ENCODE measurements at regions not wholly inside any gene's neighbourhood (a gene's known extent, or its start where the extent isn't known, plus 50 kb on each side); places are given as distances from the start of the nearest gene placed in this dataset.

DNA sequence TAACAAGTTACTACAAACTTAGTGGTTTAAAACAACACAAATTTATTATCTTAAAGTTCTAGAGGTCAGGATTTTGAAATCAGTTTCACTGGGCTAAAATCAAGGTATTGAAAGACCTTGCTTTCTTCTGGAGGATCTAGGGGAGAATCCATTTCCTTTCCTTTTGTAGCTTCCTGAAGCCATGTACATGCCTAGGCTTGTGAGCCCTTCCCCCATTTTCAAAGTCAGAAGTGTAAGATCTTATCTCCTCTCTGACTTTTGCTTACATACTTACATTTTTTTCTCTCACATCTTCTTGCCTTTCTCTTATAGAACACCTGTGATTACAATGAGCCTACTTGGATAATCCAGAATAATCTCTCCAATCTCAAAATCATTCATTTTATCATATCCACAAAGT, 78.7 kb upstream of the MBOAT2 start:
- ChIA-PET CTCF (interaction anchor here (1.0 kb wide), 1 partner anchor 62 kb away, joined by 3 read pairs; no protein-coding TSS in a partner anchor), POLR2A (interaction anchor here (1.9 kb wide), 1 partner anchor 11 kb away, joined by 8 read pairs; no protein-coding TSS in a partner anchor)
- Mint-ChIP-seq H3K4me3 (ENCODE audit: unreplicated experiment) (no peak overlapping the region), H3K9me3 (ENCODE audit: unreplicated experiment) (peaks cover 8% of the 10 kb centered on the region), H3K27ac (ENCODE audit: low read depth, unreplicated experiment) (no peak overlapping the region), H3K27me3 (ENCODE audit: insufficient read depth, unreplicated experiment) (no peaks in the 10 kb centered on the region), H3K36me3 (ENCODE audit: insufficient read depth, unreplicated experiment) (peaks cover 6% of the 10 kb centered on the region), H3K4me1 (ENCODE audit: insufficient read depth, unreplicated experiment) (peaks cover 5% of the 10 kb centered on the region)
- TF ChIP-seq, protein P1, sequence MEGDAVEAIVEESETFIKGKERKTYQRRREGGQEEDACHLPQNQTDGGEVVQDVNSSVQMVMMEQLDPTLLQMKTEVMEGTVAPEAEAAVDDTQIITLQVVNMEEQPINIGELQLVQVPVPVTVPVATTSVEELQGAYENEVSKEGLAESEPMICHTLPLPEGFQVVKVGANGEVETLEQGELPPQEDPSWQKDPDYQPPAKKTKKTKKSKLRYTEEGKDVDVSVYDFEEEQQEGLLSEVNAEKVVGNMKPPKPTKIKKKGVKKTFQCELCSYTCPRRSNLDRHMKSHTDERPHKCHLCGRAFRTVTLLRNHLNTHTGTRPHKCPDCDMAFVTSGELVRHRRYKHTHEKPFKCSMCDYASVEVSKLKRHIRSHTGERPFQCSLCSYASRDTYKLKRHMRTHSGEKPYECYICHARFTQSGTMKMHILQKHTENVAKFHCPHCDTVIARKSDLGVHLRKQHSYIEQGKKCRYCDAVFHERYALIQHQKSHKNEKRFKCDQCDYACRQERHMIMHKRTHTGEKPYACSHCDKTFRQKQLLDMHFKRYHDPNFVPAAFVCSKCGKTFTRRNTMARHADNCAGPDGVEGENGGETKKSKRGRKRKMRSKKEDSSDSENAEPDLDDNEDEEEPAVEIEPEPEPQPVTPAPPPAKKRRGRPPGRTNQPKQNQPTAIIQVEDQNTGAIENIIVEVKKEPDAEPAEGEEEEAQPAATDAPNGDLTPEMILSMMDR (IDR thresholded peaks at IDR 0.05; ENCODE audit: unreplicated experiment), result no peak
- no TSS peak for BruUV-seq (replicated peaks)
- intact Hi-C loops (cut with micrococcal nuclease), result no loop called here
- DNase-seq (ENCODE audit: unreplicated experiment), result no peak

DNA sequence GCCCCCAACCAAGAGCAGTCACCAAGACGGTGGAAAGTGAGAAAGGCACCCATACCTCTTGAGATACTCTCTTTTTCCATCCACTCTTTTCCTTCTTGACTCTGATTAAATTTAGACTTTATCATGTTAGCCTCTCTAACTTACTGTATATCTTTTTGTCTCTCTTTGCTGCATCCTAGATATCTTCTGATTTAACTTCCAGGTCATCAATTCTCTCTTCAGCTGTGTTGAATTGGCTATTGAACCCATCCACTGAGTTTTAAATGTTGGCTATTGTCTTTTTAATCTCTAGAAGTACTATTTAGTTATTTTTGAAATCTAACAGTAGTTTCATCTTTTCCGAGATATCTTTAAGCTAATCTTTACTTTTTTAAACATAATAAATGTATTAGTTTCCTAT, 78.3 kb upstream of the MBOAT2 start:
- peaks cover 5% of the 10 kb centered on the region for H3K4me1 Mint-ChIP-seq (ENCODE audit: insufficient read depth, unreplicated experiment)
- CTCF ChIA-PET, result interaction anchor here (1.0 kb wide), 1 partner anchor 22 kb away, joined by 6 read pairs; no protein-coding TSS in a partner anchor
- H3K36me3 Mint-ChIP-seq (ENCODE audit: insufficient read depth, unreplicated experiment), result peaks cover 6% of the 10 kb centered on the region
- POLR2A ChIA-PET, result interaction anchor here (1.9 kb wide), 1 partner anchor 11 kb away, joined by 8 read pairs; no protein-coding TSS in a partner anchor
- BruUV-seq (replicated peaks), result no TSS peak
- TF ChIP-seq, protein P1 (IDR thresholded peaks at IDR 0.05; ENCODE audit: unreplicated experiment), result no peak
- H3K9me3 Mint-ChIP-seq (ENCODE audit: unreplicated experiment), result peaks cover 8% of the 10 kb centered on the region
- intact Hi-C loops (cut with micrococcal nuclease), result no loop called here
- no peak overlapping the region for H3K27ac Mint-ChIP-seq (ENCODE audit: low read depth, unreplicated experiment)
- H3K4me3 Mint-ChIP-seq (ENCODE audit: unreplicated experiment), result no peak overlapping the region
- no peaks in the 10 kb centered on the region for H3K27me3 Mint-ChIP-seq (ENCODE audit: insufficient read depth, unreplicated experiment)
- DNase-seq (ENCODE audit: unreplicated experiment), result no peak

DNA sequence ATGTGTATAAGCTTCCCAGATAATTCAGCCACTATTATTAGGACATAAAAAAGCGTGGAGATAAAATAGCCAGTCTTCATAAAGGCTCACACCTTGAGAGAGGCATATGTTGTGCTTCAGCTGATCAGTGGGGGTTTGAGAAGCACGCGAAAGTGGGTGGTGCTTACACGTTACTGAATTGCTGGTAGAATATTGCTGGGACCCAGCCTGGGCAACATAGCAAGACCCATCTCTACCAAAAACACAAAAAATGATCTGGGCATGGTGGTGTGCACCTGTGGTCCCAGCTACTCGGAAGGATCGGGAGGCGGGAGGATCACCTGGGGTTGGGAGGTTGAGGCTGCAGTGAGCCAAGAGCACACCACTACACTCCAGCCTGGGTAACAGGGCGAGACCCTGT, 74.9 kb upstream of the MBOAT2 start:
- H3K4me3 Mint-ChIP-seq (ENCODE audit: unreplicated experiment), result no peak overlapping the region
- H3K4me1 Mint-ChIP-seq (ENCODE audit: insufficient read depth, unreplicated experiment), result peaks cover 9% of the 10 kb centered on the region
- peaks cover 6% of the 10 kb centered on the region for H3K36me3 Mint-ChIP-seq (ENCODE audit: insufficient read depth, unreplicated experiment)
- ChIA-PET POLR2A (interaction anchor here (0.6 kb wide), 1 partner anchor 460 kb away, joined by 4 read pairs; no protein-coding TSS in a partner anchor), CTCF (interaction anchor here (0.8 kb wide), 1 partner anchor 25 kb away, joined by 3 read pairs; no protein-coding TSS in a partner anchor)
- no peak for DNase-seq (ENCODE audit: unreplicated experiment)
- TF ChIP-seq, protein P1 (IDR thresholded peaks at IDR 0.05; ENCODE audit: unreplicated experiment), result no peak
- no peaks in the 10 kb centered on the region for H3K27me3 Mint-ChIP-seq (ENCODE audit: insufficient read depth, unreplicated experiment)
- H3K27ac Mint-ChIP-seq (ENCODE audit: low read depth, unreplicated experiment), result no peak overlapping the region
- no TSS peak for BruUV-seq (replicated peaks)
- intact Hi-C loops (cut with micrococcal nuclease), result no loop called here
- peaks cover 8% of the 10 kb centered on the region for H3K9me3 Mint-ChIP-seq (ENCODE audit: unreplicated experiment)

DNA sequence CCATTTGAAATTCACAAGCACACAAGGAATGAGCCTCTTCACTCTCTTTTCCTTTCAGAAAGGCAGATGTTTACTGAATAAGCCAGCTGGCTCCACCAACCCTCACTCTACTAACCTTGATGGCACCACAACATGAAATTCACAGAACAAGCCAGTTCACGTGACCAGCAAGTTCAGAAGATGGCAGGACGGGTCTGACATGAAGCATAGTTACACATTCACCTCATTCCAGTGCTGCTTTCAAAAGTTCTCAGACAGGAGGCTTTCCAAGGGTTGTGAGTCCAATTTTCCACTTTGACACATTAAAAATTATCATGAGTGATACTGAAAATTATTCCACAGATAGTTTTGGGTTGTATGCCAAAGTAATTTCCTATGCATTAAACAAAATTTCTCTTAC, 74.2 kb upstream of the MBOAT2 start:
- TF ChIP-seq, protein P1 (IDR thresholded peaks at IDR 0.05; ENCODE audit: unreplicated experiment), result no peak
- CTCF ChIA-PET, result no interaction called here
- H3K36me3 Mint-ChIP-seq (ENCODE audit: insufficient read depth, unreplicated experiment), result peaks cover 6% of the 10 kb centered on the region
- peaks cover 9% of the 10 kb centered on the region for H3K4me1 Mint-ChIP-seq (ENCODE audit: insufficient read depth, unreplicated experiment)
- no peak overlapping the region for H3K27ac Mint-ChIP-seq (ENCODE audit: low read depth, unreplicated experiment)
- intact Hi-C loops (cut with micrococcal nuclease), result no loop called here
- H3K9me3 Mint-ChIP-seq (ENCODE audit: unreplicated experiment), result peaks cover 8% of the 10 kb centered on the region
- H3K4me3 Mint-ChIP-seq (ENCODE audit: unreplicated experiment), result no peak overlapping the region
- DNase-seq (ENCODE audit: unreplicated experiment), result no peak
- POLR2A ChIA-PET, result no interaction called here
- H3K27me3 Mint-ChIP-seq (ENCODE audit: insufficient read depth, unreplicated experiment), result no peaks in the 10 kb centered on the region
- no TSS peak for BruUV-seq (replicated peaks)

Measured in MCF 10A (cell line).